GM19328 (cell line): ENCODE measurements at regions not wholly inside any gene's neighbourhood (a gene's known extent, or its start where the extent isn't known, plus 50 kb on each side); places are given as distances from the start of the nearest gene placed in this dataset.
"Not testable (repeated sequence)": the region's sequence is repeated elsewhere in the genome, so short reads cannot be mapped to it uniquely, and the experiment has no call there.

ENCODE experiments used
- ATAC-seq: cut with Tn5 transposase; IDR thresholded peaks from one replicate; pipeline ENCODE4 v1.9.1; 2021; ENCODE audit warnings: mild to moderate bottlenecking, moderate library complexity; ENCODE audit not compliant: unreplicated experiment

DNA sequence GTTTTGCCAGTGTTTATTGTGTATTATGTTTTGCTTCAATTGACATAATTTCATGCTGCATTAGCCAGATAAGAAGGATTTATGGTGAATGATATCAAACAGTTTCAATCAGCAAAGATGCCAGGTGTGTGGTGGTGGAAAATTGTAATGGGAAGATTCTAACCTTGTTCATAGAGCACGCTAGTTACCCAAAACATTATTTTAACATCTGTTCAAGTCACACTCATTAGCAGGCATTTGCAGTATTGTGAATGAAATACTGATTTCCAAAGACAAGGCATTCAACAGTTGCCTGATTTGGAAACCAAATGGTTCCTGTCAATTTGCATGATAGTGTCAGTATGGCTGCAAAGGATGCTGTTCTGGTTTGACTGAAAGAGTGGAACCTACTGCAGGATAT is 129.7 kb downstream of the EPC1 start:
- ATAC-seq: no peak

DNA sequence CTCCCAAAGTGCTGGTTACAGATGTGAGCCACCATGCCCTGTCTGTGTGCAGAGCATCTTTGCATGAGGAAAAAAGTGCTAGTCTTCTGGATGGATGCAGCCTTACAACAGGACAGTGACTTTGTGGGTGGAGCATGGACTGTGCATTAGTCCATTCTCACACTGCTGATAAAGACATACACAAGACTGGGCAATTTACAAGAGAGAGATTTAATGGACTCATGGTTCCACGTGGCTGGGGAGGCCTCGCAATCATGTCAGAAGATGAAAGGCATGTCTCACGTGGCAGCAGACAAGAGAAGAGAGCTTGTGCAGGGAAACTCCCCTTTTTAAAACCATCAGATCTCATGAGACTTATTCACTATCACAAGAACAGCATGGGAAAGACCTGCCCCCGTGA is 133.1 kb downstream of the EPC1 start:
- ATAC-seq: not testable (repeated sequence)

GRCh38 chr10:32211046-32211363 is 136.0 kb downstream of the EPC1 start:
- no peak for ATAC-seq

GRCh38 chr10:32210306-32211045 is 136.5 kb downstream of the EPC1 start:
- ATAC-seq: no peak

- not testable (repeated sequence) for ATAC-seq
These were observed 139.0 kb downstream of the EPC1 start for GRCh38 chr10:32208005-32208404.

DNA sequence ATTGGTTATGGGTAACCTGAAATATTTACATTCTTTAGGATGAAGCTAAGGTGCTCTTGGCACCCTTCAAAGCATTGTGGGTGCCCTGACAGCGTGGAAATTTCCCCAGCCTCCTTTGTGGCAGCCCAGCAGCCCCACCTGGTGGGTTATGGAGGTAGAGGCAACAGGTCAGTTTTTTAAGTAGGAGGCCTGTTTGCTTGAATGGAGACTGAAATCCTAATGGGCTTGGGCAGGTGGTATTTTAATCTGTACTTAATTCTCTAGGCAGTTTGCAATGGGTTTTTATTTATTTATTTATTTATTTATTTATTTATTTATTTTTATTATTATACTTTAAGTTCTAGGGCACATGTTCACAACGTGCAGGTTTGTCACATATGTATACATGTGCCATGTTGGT is 139.4 kb downstream of the EPC1 start:
- peak; percentile 57 for ATAC-seq

DNA sequence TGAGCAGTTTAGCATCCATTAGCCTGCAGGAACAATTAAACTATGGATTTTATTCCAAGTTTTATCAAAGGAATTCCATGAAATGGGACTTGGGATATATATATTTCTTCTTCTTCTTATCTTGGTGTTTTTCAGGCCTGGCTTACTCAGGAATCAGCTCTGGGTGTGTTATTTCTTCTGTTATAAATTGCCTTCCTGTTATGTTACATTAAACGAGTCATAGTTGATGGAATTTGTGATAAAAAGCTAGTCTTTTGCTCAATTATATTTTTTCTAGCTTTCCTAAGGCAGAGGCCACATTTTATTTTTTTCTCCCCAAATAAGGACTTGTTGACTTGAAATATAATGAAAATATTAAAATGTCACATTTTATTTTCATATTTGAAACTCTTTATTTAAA is 141.3 kb downstream of the EPC1 start:
- ATAC-seq: no peak

DNA sequence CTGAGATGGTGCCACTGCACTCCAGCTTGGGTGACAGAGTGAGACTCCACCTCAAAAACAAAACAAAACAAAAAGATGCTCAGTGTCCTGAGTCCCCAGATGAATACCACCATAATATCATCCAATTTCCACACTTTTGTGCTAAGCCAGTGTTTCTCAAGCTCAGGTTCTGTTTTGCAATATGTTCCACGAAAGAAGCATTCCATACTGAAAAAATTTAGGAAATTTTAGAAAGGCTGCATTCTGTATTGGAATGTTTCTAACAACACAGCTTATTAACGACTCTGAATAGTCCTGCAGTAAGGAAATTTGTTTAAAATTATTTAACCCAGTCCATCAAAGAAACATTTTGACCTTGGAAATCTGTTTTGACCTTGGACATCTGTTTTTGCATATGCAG is 142.4 kb downstream of the EPC1 start:
- no peak for ATAC-seq

GRCh38 chr10:32199714-32200394 is 143.6 kb upstream of the KIF5B start:
- ATAC-seq: no peak

DNA sequence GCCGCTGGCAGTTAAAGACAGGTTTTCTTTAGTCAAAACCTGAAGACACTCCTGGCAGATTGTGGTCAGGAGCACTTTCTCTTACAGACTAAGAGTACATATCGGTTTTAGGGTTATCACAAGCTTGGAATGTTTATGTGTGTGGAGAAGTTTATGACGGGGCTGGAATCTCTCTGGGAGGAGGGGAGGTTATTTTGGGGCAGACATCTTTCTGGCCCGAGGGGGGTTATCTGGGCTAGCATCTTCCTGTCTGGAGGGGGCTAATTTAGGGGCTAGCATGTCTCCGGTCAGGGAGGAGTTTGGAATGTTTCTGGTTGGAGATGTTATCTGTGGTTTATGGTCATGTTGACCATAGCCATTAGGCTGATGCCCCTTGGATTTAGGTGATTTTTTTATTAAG is 141.2 kb upstream of the KIF5B start:
- no peak for ATAC-seq

- ATAC-seq: peak; percentile 87
These were observed 134.8 kb upstream of the KIF5B start for GRCh38 chr10:32190890-32191491.

DNA sequence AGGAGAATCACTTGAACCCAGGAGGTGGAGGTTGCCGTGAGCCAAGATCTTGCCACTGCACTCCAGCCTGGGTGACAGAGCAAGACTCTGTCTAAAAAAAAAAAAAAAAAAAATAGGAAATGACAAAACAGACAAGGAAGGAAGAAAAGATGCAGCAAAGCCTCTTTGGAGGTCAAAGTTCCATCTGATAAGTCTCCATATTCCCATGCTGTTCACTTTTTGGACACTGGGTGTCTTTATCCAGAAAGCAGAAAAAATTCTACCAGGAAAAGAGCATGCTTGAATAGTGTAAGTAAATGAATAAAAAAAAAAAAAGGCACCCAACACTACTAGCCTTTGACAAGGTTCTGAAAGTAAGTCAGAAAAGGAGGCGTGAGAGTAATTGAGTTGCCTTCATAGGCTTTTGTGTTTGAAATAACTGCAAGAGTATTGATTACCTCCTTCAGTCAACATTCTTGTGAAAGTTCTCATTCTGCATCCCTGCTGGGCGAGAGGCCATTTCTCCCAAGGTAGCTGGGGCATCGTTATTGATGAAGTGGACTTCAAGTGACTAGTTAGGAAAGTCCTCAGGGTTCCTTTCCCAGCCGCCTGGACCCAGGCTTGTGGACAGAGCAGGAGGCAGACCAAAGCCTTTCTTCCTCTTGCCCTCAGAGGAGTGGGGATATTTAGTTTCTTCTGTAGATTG is 133.3 kb upstream of the KIF5B start:
- no peak for ATAC-seq

DNA sequence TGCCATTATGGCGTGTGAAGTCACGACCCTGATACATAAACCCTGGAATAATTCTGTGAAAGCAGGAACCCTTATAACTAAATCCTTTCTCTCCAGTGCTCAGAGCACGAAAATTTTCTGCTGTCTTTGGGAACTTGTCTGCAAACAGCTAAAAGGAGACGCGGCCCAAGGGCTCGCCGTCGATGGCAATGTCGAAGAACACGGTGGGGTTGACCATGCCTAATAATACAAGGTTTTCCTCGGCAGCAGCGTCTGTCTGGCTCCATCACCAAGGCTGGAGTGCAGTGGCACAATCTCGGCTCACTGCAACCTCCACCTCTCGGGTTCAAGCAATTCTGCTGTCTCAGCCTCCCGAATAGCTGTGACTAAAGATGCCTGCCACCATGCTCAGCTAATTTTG is 132.4 kb upstream of the KIF5B start:
- not testable (repeated sequence) for ATAC-seq

GRCh38 chr10:32187686-32188085 is 131.5 kb upstream of the KIF5B start:
- ATAC-seq: no peak

GRCh38 chr10:32183652-32184051 is 127.4 kb upstream of the KIF5B start:
- not testable (repeated sequence) for ATAC-seq

DNA sequence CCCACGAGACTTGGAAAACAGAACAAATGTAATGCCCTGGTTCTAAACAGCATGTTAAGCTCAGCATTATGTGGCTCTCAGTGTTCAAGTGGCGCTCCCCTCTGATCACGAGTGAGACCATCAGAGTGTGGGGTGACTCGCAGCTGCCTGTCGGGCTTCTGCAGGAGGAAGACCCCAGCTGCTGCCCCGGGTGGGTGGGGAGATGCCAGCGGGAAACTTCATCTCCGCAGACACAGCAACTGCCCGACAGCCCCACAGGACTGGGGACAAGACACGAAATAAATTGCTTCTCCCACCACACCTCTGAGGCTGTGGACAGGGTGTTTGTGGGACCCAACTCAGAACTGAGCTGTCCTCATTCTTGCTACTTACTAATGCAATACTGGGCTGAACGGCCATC is 126.3 kb upstream of the KIF5B start:
- ATAC-seq: no peak

DNA sequence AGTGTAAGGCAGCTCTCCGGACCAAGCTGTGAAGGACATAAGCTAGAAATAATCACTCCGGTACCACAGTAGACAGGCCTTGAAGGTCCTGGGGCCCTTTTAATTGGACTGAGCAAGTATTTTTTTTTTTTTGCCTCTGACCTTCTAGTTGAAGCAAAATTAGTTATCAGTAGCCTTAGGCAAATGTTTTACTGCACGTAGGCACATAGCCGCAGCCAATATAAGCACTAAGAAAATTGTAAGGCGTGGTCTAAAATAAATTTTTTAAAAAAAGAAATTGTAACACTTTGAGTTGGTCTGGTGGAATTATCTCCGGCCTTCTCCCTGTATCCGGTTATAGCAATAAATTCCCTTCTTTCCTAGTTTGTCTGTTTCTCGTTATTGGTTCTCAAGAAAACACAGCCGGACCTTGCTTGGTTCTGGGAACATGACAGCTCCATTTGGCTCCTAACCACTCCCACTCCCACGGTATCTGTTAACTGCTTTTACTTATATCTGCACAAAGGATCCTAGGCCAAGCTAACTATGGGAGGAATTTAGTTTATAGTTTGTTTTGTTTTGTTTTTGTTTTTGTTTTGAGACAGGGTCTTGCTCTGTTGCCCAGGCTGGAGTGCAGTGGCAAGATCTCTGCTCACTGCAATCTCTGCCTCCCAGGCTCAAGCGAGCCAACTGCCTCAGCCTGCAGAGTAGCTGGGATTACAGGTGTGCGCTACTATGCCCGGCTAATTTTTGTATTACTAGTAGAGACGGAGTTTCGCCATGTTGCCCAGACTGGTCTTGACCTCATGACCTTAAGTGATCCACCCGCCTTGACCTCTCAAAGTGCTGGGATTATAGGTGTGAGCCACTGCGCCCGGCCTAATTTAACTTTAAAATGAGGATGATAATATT is 124.4 kb upstream of the KIF5B start:
- no peak for ATAC-seq

GRCh38 chr10:32179836-32180235 is 123.6 kb upstream of the KIF5B start:
- ATAC-seq: no peak

- not testable (repeated sequence) for ATAC-seq
These were observed 121.4 kb upstream of the KIF5B start for GRCh38 chr10:32177594-32177993.

DNA sequence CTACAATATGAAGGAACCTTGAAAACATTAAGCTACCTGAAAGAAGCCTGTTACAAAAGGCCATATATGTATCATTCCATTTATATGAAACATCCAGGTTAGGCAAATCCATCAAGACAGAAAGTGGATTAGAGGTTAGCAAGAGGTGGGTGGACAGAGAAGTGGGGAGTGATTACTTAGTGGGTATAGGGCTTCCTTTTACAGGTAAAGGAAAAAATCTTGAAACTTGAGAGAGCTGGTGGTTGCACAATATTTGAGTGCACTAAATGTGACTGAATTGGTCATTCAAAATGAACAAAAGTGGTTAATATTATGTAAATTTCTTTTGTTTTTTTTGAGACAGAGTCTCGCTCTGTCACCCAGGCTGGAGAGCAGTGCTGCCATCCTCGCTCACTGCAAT is 119.4 kb upstream of the KIF5B start:
- no peak for ATAC-seq
